Right forelimb (tissue), 1 donor: ENCODE measurements at regions not wholly inside any gene's neighbourhood (a gene's known extent, or its start where the extent isn't known, plus 50 kb on each side); places are given as distances from the start of the nearest gene placed in this dataset.
"Not testable (repeated sequence)": the region's sequence is repeated elsewhere in the genome, so short reads cannot be mapped to it uniquely, and the experiment has no call there.

Experiments used
- DNase-seq: peaks from one replicate; pipeline ENCODE4 v3.0.0-alpha.2; 2018

GRCh38 chr19:30245401-30246039 is 126.7 kb upstream of the ZNF536 start:
- DNase-seq: no peak

GRCh38 chr19:30249911-30250310 is 122.3 kb upstream of the ZNF536 start:
- DNase-seq: no peak

- no peak for DNase-seq
Measured at GRCh38 chr19:30252214-30252613, 120.0 kb upstream of the ZNF536 start.

- DNase-seq: no peak
Measured at GRCh38 chr19:30253581-30253996, 118.6 kb upstream of the ZNF536 start.

- DNase-seq: no peak
Measured at GRCh38 chr19:30254158-30254557, 118.0 kb upstream of the ZNF536 start.

GRCh38 chr19:30254789-30255188 is 117.4 kb upstream of the ZNF536 start:
- no peak for DNase-seq

- no peak for DNase-seq
Measured at GRCh38 chr19:30255791-30256495, 116.2 kb upstream of the ZNF536 start.

GRCh38 chr19:30256496-30256850 is 115.7 kb upstream of the ZNF536 start:
- DNase-seq: no peak

- no peak for DNase-seq
Measured at GRCh38 chr19:30263830-30264381, 108.3 kb upstream of the ZNF536 start.

- DNase-seq: not testable (repeated sequence)
Measured at GRCh38 chr19:30265918-30266317, 106.3 kb upstream of the ZNF536 start.

- DNase-seq: no peak
Measured at GRCh38 chr19:30266687-30267086, 105.5 kb upstream of the ZNF536 start.

GRCh38 chr19:30267332-30267731 is 104.9 kb upstream of the ZNF536 start:
- DNase-seq: no peak

- no peak for DNase-seq
Measured at GRCh38 chr19:30268601-30269000, 103.6 kb upstream of the ZNF536 start.

- DNase-seq: no peak
Measured at GRCh38 chr19:30269638-30270037, 102.5 kb upstream of the ZNF536 start.

- no peak for DNase-seq
Measured at GRCh38 chr19:30271816-30272215, 100.4 kb upstream of the ZNF536 start.

- DNase-seq: no peak
Measured at GRCh38 chr19:30272554-30272953, 99.6 kb upstream of the ZNF536 start.

- DNase-seq: no peak
Measured at GRCh38 chr19:30273184-30273583, 99.0 kb upstream of the ZNF536 start.

- DNase-seq: no peak
Measured at GRCh38 chr19:30274987-30275386, 97.2 kb upstream of the ZNF536 start.

- no peak for DNase-seq
Measured at GRCh38 chr19:30276011-30276882, 95.9 kb upstream of the ZNF536 start.

GRCh38 chr19:30276883-30277280 is 95.3 kb upstream of the ZNF536 start:
- DNase-seq: no peak

- no peak for DNase-seq
Measured at GRCh38 chr19:30277941-30278881, 94.0 kb upstream of the ZNF536 start.

- DNase-seq: no peak
Measured at GRCh38 chr19:30278882-30279254, 93.3 kb upstream of the ZNF536 start.
